GM13977 (cell line): ENCODE measurements at regions not wholly inside any gene's neighbourhood (a gene's known extent, or its start where the extent isn't known, plus 50 kb on each side); places are given as distances from the start of the nearest gene placed in this dataset.

Source experiments
- DNase-seq: peaks from one replicate; pipeline ENCODE4 v3.0.0; 2012; ENCODE audit warnings: low spot score
- CTCF ChIP-seq: IDR thresholded peaks from 2 replicates; pipeline ENCODE4 v1.5.1; 2012; ENCODE audit warnings: mild to moderate bottlenecking, control low read depth; ENCODE audit not compliant: insufficient read depth; ENCODE audit errors: extremely low read depth, missing control alignments
- in situ Hi-C: fragments of 300-500 bp; cut with MboI; formaldehyde crosslinking; loops from one replicate; pipeline ENCODE4 v1.12.0; 2022; ENCODE audit warnings: low sequenced_read_pairs, low pct_unique_long_range_greater_than_20kb, mixed read lengths, inconsistent platforms; ENCODE audit not compliant: unreplicated experiment

- TF ChIP-seq CTCF, result no peak
- DNase-seq, result no peak
- in situ Hi-C loops, result no loop called here
Observed at GRCh38 chr1:201665036-201665435, 126.1 kb downstream of the NAV1 start.

- TF ChIP-seq CTCF, result no peak
- no peak for DNase-seq
- in situ Hi-C loops, result no loop called here
Observed at GRCh38 chr1:201666102-201666501, 127.2 kb downstream of the NAV1 start.

GRCh38 chr1:201666645-201667044 is 127.7 kb downstream of the NAV1 start:
- TF ChIP-seq CTCF, result no peak
- DNase-seq, result no peak
- in situ Hi-C loops, result no loop called here

GRCh38 chr1:201667479-201667878 is 128.6 kb downstream of the NAV1 start:
- in situ Hi-C loops, result no loop called here
- no peak for TF ChIP-seq CTCF
- no peak for DNase-seq

- no peak for DNase-seq
- in situ Hi-C loops, result no loop called here
- no peak for TF ChIP-seq CTCF
Observed at GRCh38 chr1:201670517-201670916, 131.6 kb downstream of the NAV1 start.

- DNase-seq, result no peak
- in situ Hi-C loops, result no loop called here
- TF ChIP-seq CTCF, result no peak
Observed at GRCh38 chr1:201672685-201673084, 133.8 kb downstream of the NAV1 start.

- in situ Hi-C loops, result no loop called here
- no peak for DNase-seq
- no peak for TF ChIP-seq CTCF
Observed at GRCh38 chr1:201673093-201673492, 134.2 kb downstream of the NAV1 start.
